ENCODE measurements at regions not wholly inside any gene's neighbourhood (a gene's known extent, or its start where the extent isn't known, plus 50 kb on each side); places are given as distances from the start of the nearest gene placed in this dataset.

DNA sequence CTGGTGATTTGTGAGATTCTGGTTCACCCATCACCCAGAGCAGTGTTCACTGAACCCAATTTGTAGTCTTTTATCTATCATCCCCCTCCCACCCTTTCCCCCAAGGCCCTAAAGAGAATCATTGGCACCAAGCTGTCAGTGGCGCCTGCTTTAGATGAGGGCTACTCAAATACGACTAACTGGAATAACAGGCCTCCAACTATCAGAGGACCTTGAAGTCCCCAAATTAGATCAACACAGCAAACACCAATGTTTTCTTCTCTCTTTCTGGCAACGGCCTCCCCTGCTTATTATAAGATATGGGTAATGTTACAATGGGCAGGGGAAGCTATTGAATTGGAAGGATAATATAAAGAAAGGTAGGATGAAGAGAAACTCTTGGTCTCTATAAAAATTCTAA lies 232.3 kb downstream of the SCG2 start:
- Histone ChIP-seq H3K36me3 (ENCODE audit: control insufficient read depth in 4 of 4, insufficient read depth in 3 of 4, low read depth in 1 of 4, low read length in 3 of 4) (no peaks in the 10 kb centered on the region), H3K9me3 (ENCODE audit: control insufficient read depth in 4 of 4, low read length in 3 of 4) (no peaks in the 10 kb centered on the region), H3K4me1 (ENCODE audit: control insufficient read depth in 4 of 4, insufficient read depth in 4 of 4, low read length in 3 of 4) (no peaks in the 10 kb centered on the region), H3K27me3 (ENCODE audit: control insufficient read depth in 4 of 4, insufficient read depth in 4 of 4, low read length in 3 of 4) (peaks cover 0 to 3% (median 0%) of the 10 kb centered on the region in 4 donors), H3K27ac (ENCODE audit: low read depth in 1 of 2, low read length in 2 of 2) (no peak overlapping the region), H3K4me3 (ENCODE audit: low read depth in 1 of 3, low read length in 3 of 3) (no peak overlapping the region), H3K9ac (ENCODE audit: low read depth in 1 of 2, low read length in 2 of 2) (no peak overlapping the region)
- WGBS: 50% methylated on average over 3 of the region's 3 CpGs
- no peak for DNase-seq (ENCODE audit: low spot score)
- TF ChIP-seq, protein P1, sequence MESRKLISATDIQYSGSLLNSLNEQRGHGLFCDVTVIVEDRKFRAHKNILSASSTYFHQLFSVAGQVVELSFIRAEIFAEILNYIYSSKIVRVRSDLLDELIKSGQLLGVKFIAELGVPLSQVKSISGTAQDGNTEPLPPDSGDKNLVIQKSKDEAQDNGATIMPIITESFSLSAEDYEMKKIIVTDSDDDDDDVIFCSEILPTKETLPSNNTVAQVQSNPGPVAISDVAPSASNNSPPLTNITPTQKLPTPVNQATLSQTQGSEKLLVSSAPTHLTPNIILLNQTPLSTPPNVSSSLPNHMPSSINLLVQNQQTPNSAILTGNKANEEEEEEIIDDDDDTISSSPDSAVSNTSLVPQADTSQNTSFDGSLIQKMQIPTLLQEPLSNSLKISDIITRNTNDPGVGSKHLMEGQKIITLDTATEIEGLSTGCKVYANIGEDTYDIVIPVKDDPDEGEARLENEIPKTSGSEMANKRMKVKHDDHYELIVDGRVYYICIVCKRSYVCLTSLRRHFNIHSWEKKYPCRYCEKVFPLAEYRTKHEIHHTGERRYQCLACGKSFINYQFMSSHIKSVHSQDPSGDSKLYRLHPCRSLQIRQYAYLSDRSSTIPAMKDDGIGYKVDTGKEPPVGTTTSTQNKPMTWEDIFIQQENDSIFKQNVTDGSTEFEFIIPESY (IDR thresholded peaks at IDR 0.05): no peak
- TF ChIP-seq, protein P2, sequence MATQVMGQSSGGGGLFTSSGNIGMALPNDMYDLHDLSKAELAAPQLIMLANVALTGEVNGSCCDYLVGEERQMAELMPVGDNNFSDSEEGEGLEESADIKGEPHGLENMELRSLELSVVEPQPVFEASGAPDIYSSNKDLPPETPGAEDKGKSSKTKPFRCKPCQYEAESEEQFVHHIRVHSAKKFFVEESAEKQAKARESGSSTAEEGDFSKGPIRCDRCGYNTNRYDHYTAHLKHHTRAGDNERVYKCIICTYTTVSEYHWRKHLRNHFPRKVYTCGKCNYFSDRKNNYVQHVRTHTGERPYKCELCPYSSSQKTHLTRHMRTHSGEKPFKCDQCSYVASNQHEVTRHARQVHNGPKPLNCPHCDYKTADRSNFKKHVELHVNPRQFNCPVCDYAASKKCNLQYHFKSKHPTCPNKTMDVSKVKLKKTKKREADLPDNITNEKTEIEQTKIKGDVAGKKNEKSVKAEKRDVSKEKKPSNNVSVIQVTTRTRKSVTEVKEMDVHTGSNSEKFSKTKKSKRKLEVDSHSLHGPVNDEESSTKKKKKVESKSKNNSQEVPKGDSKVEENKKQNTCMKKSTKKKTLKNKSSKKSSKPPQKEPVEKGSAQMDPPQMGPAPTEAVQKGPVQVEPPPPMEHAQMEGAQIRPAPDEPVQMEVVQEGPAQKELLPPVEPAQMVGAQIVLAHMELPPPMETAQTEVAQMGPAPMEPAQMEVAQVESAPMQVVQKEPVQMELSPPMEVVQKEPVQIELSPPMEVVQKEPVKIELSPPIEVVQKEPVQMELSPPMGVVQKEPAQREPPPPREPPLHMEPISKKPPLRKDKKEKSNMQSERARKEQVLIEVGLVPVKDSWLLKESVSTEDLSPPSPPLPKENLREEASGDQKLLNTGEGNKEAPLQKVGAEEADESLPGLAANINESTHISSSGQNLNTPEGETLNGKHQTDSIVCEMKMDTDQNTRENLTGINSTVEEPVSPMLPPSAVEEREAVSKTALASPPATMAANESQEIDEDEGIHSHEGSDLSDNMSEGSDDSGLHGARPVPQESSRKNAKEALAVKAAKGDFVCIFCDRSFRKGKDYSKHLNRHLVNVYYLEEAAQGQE (IDR thresholded peaks at IDR 0.05): no peak
- TF ChIP-seq JUND (IDR thresholded peaks at IDR 0.05) (no peak), EGR1 (IDR thresholded peaks at IDR 0.05; ENCODE audit: low read depth in 2 of 2) (no peak), FOXA1 (IDR thresholded peaks at IDR 0.05) (no peak), SP1 (IDR thresholded peaks at IDR 0.05) (no peak)
- TF ChIP-seq, protein P3, sequence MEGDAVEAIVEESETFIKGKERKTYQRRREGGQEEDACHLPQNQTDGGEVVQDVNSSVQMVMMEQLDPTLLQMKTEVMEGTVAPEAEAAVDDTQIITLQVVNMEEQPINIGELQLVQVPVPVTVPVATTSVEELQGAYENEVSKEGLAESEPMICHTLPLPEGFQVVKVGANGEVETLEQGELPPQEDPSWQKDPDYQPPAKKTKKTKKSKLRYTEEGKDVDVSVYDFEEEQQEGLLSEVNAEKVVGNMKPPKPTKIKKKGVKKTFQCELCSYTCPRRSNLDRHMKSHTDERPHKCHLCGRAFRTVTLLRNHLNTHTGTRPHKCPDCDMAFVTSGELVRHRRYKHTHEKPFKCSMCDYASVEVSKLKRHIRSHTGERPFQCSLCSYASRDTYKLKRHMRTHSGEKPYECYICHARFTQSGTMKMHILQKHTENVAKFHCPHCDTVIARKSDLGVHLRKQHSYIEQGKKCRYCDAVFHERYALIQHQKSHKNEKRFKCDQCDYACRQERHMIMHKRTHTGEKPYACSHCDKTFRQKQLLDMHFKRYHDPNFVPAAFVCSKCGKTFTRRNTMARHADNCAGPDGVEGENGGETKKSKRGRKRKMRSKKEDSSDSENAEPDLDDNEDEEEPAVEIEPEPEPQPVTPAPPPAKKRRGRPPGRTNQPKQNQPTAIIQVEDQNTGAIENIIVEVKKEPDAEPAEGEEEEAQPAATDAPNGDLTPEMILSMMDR (IDR thresholded peaks at IDR 0.05; ENCODE audit: low read depth, low read length, missing input control): no peak
- TF ChIP-seq, protein P4, sequence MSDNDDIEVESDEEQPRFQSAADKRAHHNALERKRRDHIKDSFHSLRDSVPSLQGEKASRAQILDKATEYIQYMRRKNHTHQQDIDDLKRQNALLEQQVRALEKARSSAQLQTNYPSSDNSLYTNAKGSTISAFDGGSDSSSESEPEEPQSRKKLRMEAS (IDR thresholded peaks at IDR 0.05): no peak

DNA sequence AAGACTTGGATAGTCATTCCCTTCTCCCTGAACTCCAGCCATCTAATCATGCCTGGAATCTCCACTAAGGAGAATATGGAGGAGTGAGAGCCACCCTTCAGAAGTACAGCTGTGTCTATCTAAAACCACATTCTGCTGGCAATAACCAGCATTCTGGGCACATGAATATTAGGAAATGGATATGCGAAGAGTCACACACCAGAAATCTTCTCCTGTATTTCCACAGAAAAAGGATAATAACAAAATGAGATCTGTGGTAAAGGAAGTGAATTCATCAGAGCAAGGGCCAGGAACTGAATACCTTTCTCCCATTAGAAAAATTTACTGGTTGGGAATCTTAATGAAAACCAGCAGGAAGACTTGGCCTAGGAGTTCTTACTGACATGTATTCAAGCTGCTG lies 218.8 kb downstream of the SCG2 start:
- Histone ChIP-seq H3K9me3 (ENCODE audit: control insufficient read depth in 4 of 4, low read length in 3 of 4) (no peaks in the 10 kb centered on the region), H3K9ac (ENCODE audit: low read depth in 1 of 2, low read length in 2 of 2) (no peak overlapping the region), H3K36me3 (ENCODE audit: control insufficient read depth in 4 of 4, insufficient read depth in 3 of 4, low read depth in 1 of 4, low read length in 3 of 4) (no peaks in the 10 kb centered on the region), H3K4me3 (ENCODE audit: low read depth in 1 of 3, low read length in 3 of 3) (no peak overlapping the region), H3K27ac (ENCODE audit: low read depth in 1 of 2, low read length in 2 of 2) (no peak overlapping the region), H3K27me3 (ENCODE audit: control insufficient read depth in 4 of 4, insufficient read depth in 4 of 4, low read length in 3 of 4) (peaks cover 0 to 2% (median 0%) of the 10 kb centered on the region in 4 donors), H3K4me1 (ENCODE audit: control insufficient read depth in 4 of 4, insufficient read depth in 4 of 4, low read length in 3 of 4) (no peaks in the 10 kb centered on the region)
- no peak for DNase-seq (ENCODE audit: low spot score)
- 86% methylated on average over 1 of the region's 1 CpG for WGBS
- no peak for TF ChIP-seq HNF4G (IDR thresholded peaks at IDR 0.05)
- no peak for TF ChIP-seq FOXA2 (IDR thresholded peaks at IDR 0.05)
- TF ChIP-seq GABPA (IDR thresholded peaks at IDR 0.05 in 1 of 2, conservative IDR thresholded peaks at IDR 0.05 in 1 of 2): no peak
- TF ChIP-seq, protein P2 (IDR thresholded peaks at IDR 0.05): no peak

Measured in liver (tissue), 8 donors.